ENCODE measurements at regions not wholly inside any gene's neighbourhood (a gene's known extent, or its start where the extent isn't known, plus 50 kb on each side); places are given as distances from the start of the nearest gene placed in this dataset.

DNA sequence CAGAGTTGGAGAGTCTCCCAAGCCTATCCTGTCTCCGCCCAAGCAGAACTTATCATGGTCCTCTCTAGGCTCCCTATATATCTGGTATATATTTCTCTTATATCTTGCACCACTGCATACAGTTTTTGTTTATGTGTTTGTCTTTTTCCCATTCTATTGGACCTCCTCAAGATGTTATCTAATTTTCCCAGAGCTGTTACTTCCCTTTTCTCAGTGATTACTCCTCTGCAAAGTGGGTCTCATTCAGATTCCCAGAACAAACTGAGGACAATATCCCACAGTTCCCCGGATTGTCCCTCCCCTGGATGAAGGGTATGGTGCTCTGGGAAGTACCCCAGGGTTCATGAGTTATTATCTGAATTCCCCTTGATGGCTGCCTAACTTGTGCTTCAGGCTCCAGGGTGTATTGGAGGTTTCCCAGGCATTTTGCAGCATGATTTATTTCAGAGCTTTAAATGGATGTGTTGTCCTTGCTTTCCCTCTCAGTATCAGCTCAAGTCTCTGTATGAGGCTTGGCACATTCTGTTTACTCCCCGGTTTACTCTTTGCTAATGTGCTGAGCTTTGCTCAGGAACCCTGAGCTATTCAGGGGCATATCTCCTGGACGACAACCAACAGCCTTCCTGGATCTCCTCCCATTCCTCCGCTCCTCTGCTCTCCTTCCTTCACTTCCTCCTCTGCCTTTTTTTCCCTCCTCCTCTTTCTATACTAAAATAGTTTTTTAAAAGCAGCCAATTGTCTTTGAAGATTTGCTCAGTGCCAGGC lies 329.3 kb downstream of the SPRY2 start:
- Histone ChIP-seq H3K4me2 (peak overlapping the region; percentile 42 to 78 (median 60)), H3K36me3 (no peaks in the 10 kb centered on the region), H3K9me3 (replicated peaks in 1 of 11) (peaks cover 0 to 12% (median 5%) of the 10 kb centered on the region in 11 experiments; a peak in 7 of 22 replicates), H3K4me3 (no peak overlapping the region), H3K27me3 (no peaks in the 10 kb centered on the region), H3K27ac (peak overlapping the region in 1 of 11 experiments; percentile 32; a peak in 2 of 22 replicates), H3K4me1 (peaks cover 13 to 16% (median 14%) of the 10 kb centered on the region in 10 experiments), H4K20me1 (no peaks in the 10 kb centered on the region), H3K9ac (no peak overlapping the region)
- no peak for TF ChIP-seq Cebpa-rat (IDR thresholded peaks at IDR 0.05)

DNA sequence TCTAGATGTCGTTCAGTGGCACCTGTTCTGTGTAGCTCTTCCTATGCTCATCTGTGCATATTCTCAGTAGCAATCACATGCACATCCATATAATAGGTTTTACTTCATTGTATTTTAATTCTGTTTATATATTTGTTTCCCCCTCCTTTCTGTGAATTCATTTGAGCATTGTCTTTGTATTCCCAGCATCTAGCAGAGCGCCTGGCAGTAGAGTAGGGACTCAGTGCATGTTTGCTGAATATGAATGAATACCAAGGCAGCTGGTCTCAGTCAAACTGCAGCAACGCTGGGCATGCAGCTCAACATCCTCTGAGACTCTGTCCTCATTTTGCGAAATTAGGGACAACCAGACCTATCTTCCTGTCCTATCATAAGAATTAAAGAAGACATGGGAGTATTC lies 330.1 kb downstream of the SPRY2 start:
- peaks cover 13 to 16% (median 14%) of the 10 kb centered on the region in 10 experiments for H3K4me1 ChIP-seq
- no peak overlapping the region for H3K4me2 ChIP-seq
- H3K9ac ChIP-seq: no peak overlapping the region
- no peaks in the 10 kb centered on the region for H3K36me3 ChIP-seq
- no peaks in the 10 kb centered on the region for H4K20me1 ChIP-seq
- peaks cover 0 to 12% (median 5%) of the 10 kb centered on the region in 11 experiments; a peak in 6 of 22 replicates for H3K9me3 ChIP-seq (replicated peaks in 1 of 11)
- H3K27ac ChIP-seq: no peak overlapping the region
- no peaks in the 10 kb centered on the region for H3K27me3 ChIP-seq
- H3K4me3 ChIP-seq: no peak overlapping the region
- TF ChIP-seq Cebpa-rat (IDR thresholded peaks at IDR 0.05): no peak

DNA sequence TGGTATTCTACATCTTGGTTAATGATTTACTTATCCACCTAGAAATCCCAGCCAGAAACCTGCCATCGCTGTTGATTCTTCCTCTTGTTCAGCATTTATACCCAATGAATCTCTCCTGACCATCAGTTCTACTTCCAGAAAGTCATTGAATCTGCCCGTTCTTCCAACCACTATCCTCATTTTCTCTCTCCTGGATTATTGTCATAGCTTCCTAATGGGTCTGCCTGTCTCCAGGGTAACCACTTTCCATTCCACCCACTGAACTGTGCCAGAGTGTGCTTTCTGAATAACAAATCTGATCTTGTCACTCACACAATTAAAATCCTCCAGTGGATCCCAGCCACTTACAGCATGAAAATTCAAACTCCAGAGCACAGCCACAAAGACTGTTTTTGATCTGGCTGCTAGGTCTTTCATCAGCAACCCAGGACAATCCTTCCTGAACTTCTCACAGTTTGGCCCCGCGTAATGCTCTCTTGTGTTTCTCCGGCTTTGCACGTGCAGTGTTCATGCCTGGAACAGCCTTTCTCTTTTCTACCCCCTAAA lies 330.6 kb downstream of the SPRY2 start:
- Histone ChIP-seq H3K9me3 (replicated peaks in 1 of 11) (peaks cover 0 to 12% (median 3%) of the 10 kb centered on the region in 11 experiments; a peak in 5 of 22 replicates), H4K20me1 (no peaks in the 10 kb centered on the region), H3K4me3 (no peak overlapping the region), H3K4me2 (no peak overlapping the region), H3K27me3 (no peaks in the 10 kb centered on the region), H3K36me3 (no peaks in the 10 kb centered on the region), H3K9ac (no peak overlapping the region), H3K27ac (no peak overlapping the region), H3K4me1 (peaks cover 13 to 16% (median 14%) of the 10 kb centered on the region in 10 experiments)
- TF ChIP-seq Cebpa-rat (IDR thresholded peaks at IDR 0.05): no peak

DNA sequence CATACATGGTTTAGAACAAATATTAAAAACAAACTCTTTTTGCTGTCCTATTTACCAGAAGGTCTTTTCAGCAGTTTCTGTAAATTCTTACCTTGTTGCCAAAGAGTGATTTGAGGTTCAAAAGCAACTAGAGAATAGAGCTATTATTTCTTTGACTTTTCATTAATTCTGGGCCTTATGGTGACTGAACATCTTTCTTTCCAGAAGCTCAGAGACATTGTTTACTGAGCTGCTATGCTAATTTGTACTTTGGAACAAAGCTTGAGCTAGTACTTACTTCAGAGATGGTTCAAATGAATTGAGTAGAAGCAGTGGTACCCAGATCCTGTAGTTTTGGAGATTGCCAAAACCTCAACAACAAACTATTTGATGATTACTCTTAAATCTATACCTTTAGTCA lies 331.2 kb downstream of the SPRY2 start:
- TF ChIP-seq Cebpa-rat (IDR thresholded peaks at IDR 0.05): no peak
- H4K20me1 ChIP-seq: no peaks in the 10 kb centered on the region
- H3K36me3 ChIP-seq: no peaks in the 10 kb centered on the region
- H3K4me3 ChIP-seq: no peak overlapping the region
- peaks cover 13 to 16% (median 14%) of the 10 kb centered on the region in 10 experiments for H3K4me1 ChIP-seq
- no peak overlapping the region for H3K27ac ChIP-seq
- H3K27me3 ChIP-seq: no peaks in the 10 kb centered on the region
- no peak overlapping the region for H3K4me2 ChIP-seq
- H3K9me3 ChIP-seq (replicated peaks in 1 of 11): peaks cover 0 to 7% (median 0%) of the 10 kb centered on the region in 11 experiments; a peak in 4 of 22 replicates
- no peak overlapping the region for H3K9ac ChIP-seq

DNA sequence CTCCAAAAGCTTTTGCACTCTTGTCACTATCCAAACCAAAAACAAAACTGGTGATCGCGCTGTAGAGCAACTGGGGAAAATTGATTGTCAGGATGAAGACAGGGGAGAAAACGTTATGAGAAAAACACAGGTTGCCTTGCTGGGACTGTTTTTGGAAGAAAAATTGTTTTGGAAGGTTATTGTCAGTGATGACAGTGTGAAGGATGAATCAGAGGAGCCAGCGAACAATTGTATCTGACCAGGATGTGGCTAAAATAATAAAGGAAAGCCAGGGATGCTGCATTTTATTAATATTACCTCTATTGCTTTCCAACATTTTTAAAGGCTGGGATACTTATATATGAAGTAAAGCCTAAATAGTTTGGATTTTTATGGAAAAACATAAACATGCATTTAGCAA lies 334.0 kb downstream of the SPRY2 start:
- Histone ChIP-seq H3K9ac (no peak overlapping the region), H3K27ac (no peak overlapping the region), H3K4me2 (no peak overlapping the region), H4K20me1 (no peaks in the 10 kb centered on the region), H3K4me3 (no peak overlapping the region), H3K36me3 (no peaks in the 10 kb centered on the region), H3K9me3 (replicated peaks in 1 of 11) (no peaks in the 10 kb centered on the region), H3K27me3 (no peaks in the 10 kb centered on the region), H3K4me1 (peaks cover 5 to 8% (median 6%) of the 10 kb centered on the region in 10 experiments)
- no peak for TF ChIP-seq Cebpa-rat (IDR thresholded peaks at IDR 0.05)

DNA sequence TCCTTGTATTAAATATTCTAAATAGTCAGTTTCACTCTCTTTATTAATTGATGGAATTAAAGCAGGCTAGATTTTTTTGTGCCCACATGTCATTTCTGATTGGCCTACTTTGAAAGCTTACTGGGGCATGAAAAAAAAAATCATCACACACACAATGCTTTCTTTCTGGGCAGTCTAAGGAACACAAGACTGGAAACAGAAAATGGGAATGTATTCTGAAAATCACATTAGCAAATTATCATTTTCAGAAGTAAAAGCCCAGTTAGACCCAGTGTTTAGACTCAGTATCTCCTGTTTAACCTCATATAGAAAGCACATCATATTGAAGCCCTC lies 339.4 kb downstream of the SPRY2 start:
- no peak for TF ChIP-seq Cebpa-rat (IDR thresholded peaks at IDR 0.05)

DNA sequence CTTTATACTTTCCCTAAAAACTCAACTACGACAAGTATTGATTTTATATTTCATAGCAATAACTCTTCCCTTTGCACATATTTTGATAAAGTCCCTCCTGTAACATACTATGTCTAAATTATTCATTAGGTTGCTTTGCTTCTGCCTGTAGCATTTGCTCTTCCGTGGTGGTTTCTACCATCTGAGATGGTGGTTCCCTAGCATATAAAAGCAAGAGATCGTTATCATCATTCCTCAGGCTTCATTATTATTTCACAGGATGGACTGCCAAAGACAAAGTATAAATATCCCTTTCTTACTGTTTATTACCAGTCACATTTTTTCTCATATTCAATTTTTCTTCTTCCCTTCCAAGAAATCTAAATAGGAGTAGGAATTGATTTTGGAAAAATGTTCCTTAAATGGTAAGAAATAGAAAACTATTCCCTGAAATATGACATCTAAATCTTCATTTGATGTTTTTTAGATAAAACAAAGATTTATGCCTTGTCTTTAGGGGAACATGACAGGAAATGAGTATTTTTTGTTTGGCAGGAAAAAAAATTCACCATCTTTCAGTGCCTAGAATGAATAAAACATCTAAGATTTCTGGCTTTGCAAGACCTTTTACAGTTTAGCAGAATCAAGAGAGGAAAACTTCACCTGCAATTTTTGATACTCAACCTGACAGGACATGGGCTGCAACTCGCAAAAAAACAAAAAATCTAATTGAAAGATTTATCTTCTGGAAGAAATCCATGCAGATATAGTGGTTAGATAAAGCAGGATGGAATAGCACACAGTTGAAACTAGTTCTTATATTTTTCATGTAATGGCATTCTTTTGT lies 340.0 kb downstream of the SPRY2 start:
- no peak overlapping the region for H3K4me3 ChIP-seq
- no peaks in the 10 kb centered on the region for H3K9me3 ChIP-seq (replicated peaks in 1 of 11)
- H3K4me1 ChIP-seq: no peaks in the 10 kb centered on the region
- no peaks in the 10 kb centered on the region for H3K36me3 ChIP-seq
- no peak overlapping the region for H3K27ac ChIP-seq
- H4K20me1 ChIP-seq: no peaks in the 10 kb centered on the region
- H3K27me3 ChIP-seq: no peaks in the 10 kb centered on the region
- TF ChIP-seq Cebpa-rat (IDR thresholded peaks at IDR 0.05): no peak
- H3K4me2 ChIP-seq: no peak overlapping the region
- H3K9ac ChIP-seq: no peak overlapping the region

More for the DNA sequence above, 339.4 kb downstream of the SPRY2 start:
- no peaks in the 10 kb centered on the region for H3K27me3 ChIP-seq
- H3K27ac ChIP-seq: no peak overlapping the region
- H3K4me3 ChIP-seq: no peak overlapping the region
- H4K20me1 ChIP-seq: no peaks in the 10 kb centered on the region
- H3K9me3 ChIP-seq (replicated peaks in 1 of 11): no peaks in the 10 kb centered on the region
- H3K9ac ChIP-seq: no peak overlapping the region
- no peaks in the 10 kb centered on the region for H3K36me3 ChIP-seq
- no peaks in the 10 kb centered on the region for H3K4me1 ChIP-seq
- H3K4me2 ChIP-seq: no peak overlapping the region

DNA sequence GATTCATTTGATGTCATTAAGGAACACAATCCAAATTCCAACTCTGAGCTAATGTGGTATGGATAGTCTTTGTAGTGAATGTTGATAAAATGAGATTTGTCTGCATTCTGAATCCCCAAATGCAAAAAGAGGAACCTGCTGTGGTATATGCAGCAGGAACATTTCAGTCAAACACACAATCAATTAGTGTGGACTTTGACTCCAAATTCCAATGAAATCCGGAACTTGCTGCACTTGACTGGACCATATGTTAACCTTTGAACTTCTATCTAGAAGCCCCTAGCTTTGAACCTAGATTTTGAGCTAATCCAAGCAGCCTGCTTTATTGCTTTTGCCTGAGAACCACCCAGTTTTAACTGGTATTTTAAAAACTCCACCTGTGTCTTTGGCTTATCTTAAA lies 341.3 kb downstream of the SPRY2 start:
- TF ChIP-seq Cebpa-rat (IDR thresholded peaks at IDR 0.05): no peak
- H4K20me1 ChIP-seq: no peaks in the 10 kb centered on the region
- H3K27ac ChIP-seq: no peak overlapping the region
- H3K4me1 ChIP-seq: no peaks in the 10 kb centered on the region
- H3K9me3 ChIP-seq (replicated peaks in 1 of 11): no peaks in the 10 kb centered on the region
- H3K4me2 ChIP-seq: no peak overlapping the region
- H3K27me3 ChIP-seq: no peaks in the 10 kb centered on the region
- H3K9ac ChIP-seq: no peak overlapping the region
- no peak overlapping the region for H3K4me3 ChIP-seq
- no peaks in the 10 kb centered on the region for H3K36me3 ChIP-seq

DNA sequence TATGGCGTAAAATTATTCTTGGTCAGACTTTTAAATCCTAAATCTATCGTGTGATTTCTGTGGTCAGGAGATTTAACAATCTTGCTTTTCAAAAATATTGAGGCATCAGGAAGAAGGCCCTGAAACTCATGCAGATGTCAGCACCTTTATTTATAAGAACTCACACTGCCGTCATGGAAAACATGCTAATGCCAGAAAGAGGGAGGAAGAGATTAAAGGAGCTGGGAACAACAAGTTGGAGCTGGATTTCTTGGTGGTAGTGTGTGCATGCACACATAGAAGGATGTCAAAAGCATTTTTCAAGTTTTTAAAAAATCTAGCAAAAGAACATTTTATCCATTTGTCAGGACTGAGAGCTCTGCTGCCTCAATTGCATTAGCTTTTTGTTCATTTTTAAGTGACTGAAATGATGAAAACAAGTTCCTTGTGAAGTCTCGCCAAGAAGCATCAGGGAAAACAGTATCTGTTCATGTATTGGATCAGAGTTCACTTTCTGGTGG lies 342.5 kb downstream of the SPRY2 start:
- H3K27me3 ChIP-seq: no peaks in the 10 kb centered on the region
- H3K9ac ChIP-seq: no peak overlapping the region
- H4K20me1 ChIP-seq: no peaks in the 10 kb centered on the region
- no peaks in the 10 kb centered on the region for H3K4me1 ChIP-seq
- no peak overlapping the region for H3K4me2 ChIP-seq
- no peak for TF ChIP-seq Cebpa-rat (IDR thresholded peaks at IDR 0.05)
- H3K27ac ChIP-seq: no peak overlapping the region
- no peak overlapping the region for H3K4me3 ChIP-seq
- no peaks in the 10 kb centered on the region for H3K9me3 ChIP-seq (replicated peaks in 1 of 11)
- H3K36me3 ChIP-seq: no peaks in the 10 kb centered on the region

Measured in BLaER1 treated with 17β-estradiol and CSF1 and Interleukin-3, amounts not matched to agents 10 nM and 100 nM (cell line).